Activated T-helper 1 cell treated with anti-CD3 and anti-CD28 coated beads, Interleukin-2, amount 50 U/mL, for 16 hours (primary cell): ENCODE measurements at regions not wholly inside any gene's neighbourhood (a gene's known extent, or its start where the extent isn't known, plus 50 kb on each side); places are given as distances from the start of the nearest gene placed in this dataset.
"Not testable (repeated sequence)": the region's sequence is repeated elsewhere in the genome, so short reads cannot be mapped to it uniquely, and the experiment has no call there.

Source experiments
- DNase-seq, 2 donors: peaks; one replicate each; pipeline ENCODE4 v3.0.0-alpha.2; 2020; ENCODE audit warnings: low read depth in 1 of 2, low spot score in 1 of 2

- no peak for DNase-seq
Measured at GRCh38 chr16:31734265-31734664, 139.3 kb upstream of the ZNF267 start.

- not testable (repeated sequence) for DNase-seq
Measured at GRCh38 chr16:31745098-31745497, 128.5 kb upstream of the ZNF267 start.

- DNase-seq = no peak
Measured at GRCh38 chr16:31745900-31746299, 127.7 kb upstream of the ZNF267 start.

GRCh38 chr16:31754998-31755615 is 118.5 kb upstream of the ZNF267 start:
- no peak for DNase-seq

- DNase-seq = no peak
Measured at GRCh38 chr16:31764103-31764502, 109.5 kb upstream of the ZNF267 start.

- DNase-seq = no peak
Measured at GRCh38 chr16:31767267-31767666, 106.3 kb upstream of the ZNF267 start.

- DNase-seq = no peak
Measured at GRCh38 chr16:31780342-31780741, 93.3 kb upstream of the ZNF267 start.

GRCh38 chr16:31785126-31785525 is 88.5 kb upstream of the ZNF267 start:
- DNase-seq = no peak

GRCh38 chr16:31807086-31807485 is 66.5 kb upstream of the ZNF267 start:
- no peak for DNase-seq

- no peak for DNase-seq
Measured at GRCh38 chr16:31810863-31811262, 62.7 kb upstream of the ZNF267 start.

GRCh38 chr16:31816141-31816540 is 57.5 kb upstream of the ZNF267 start:
- DNase-seq = not testable (repeated sequence)

- DNase-seq = no peak
Measured at GRCh38 chr16:31819386-31819785, 54.2 kb upstream of the ZNF267 start.

GRCh38 chr16:31819948-31820347 is 53.7 kb upstream of the ZNF267 start:
- DNase-seq = no peak
